ENCODE measurements at regions not wholly inside any gene's neighbourhood (a gene's known extent, or its start where the extent isn't known, plus 50 kb on each side); places are given as distances from the start of the nearest gene placed in this dataset.

- Histone ChIP-seq H3K9me2 (ENCODE audit: insufficient read depth) (no peaks in the 10 kb centered on the region), H4K20me1 (ENCODE audit: insufficient read depth) (no peaks in the 10 kb centered on the region), H3K4me1 (ENCODE audit: control insufficient read depth in 1 of 2, insufficient read depth in 2 of 2, low read length in 2 of 2) (no peaks in the 10 kb centered on the region), H3K27me3 (ENCODE audit: insufficient read depth, low read length) (no peaks in the 10 kb centered on the region), H3K9me3 (ENCODE audit: control insufficient read depth in 1 of 2, insufficient read depth in 1 of 2, low read depth in 1 of 2, low read length in 2 of 2) (no peaks in the 10 kb centered on the region), H3K36me3 (ENCODE audit: control insufficient read depth in 1 of 2, insufficient read depth in 2 of 2, low read length in 2 of 2) (no peaks in the 10 kb centered on the region), H3K27ac (ENCODE audit: low read depth, low read length) (no peak overlapping the region), H3K4me2 (ENCODE audit: low read length) (no peak overlapping the region), H3K4me3 (replicated peaks in 1 of 2; ENCODE audit: low read depth in 1 of 2, low read length in 2 of 2) (no peak overlapping the region), H3K9ac (ENCODE audit: low read length) (no peak overlapping the region), H2AFZ (ENCODE audit: low read depth, low read length, poor library complexity, severe bottlenecking) (no peak overlapping the region), H3K79me2 (ENCODE audit: insufficient read depth, low read length) (no peaks in the 10 kb centered on the region)
- no TSS peak for BruUV-seq (replicated peaks)
- DNase-seq (ENCODE audit: low read depth, low spot score) = no peak
- RAD21 ChIA-PET (ENCODE audit: low non-redundant PET in 1 of 2, low total read pairs in 2 of 2, uncharacterized antibody in 2 of 2, unreplicated experiment in 2 of 2) = no interaction called here
- POLR2A ChIA-PET = no interaction called here
- intact Hi-C loops (cut with micrococcal nuclease) = no loop called here
- ATAC-seq = no peak
- CTCF ChIA-PET = no interaction called here
- TF ChIP-seq ELF1 (IDR thresholded peaks at IDR 0.05; ENCODE audit: borderline replicate concordance, low read depth) = no peak
- TF ChIP-seq ZBTB33 (IDR thresholded peaks at IDR 0.05; ENCODE audit: extremely low read depth, insufficient replicate concordance, low read length) = no peak
- no peak for TF ChIP-seq REST (IDR thresholded peaks at IDR 0.05; ENCODE audit: low read depth)
- no peak for TF ChIP-seq SP1 (IDR thresholded peaks at IDR 0.05; ENCODE audit: low read depth)
- no peak for TF ChIP-seq POLR2AphosphoS5 (IDR thresholded peaks at IDR 0.05; ENCODE audit: low read depth, low read length)
- no peak for TF ChIP-seq ZFX (IDR thresholded peaks at IDR 0.05)
- no peak for TF ChIP-seq MAX (IDR thresholded peaks at IDR 0.05)
- TF ChIP-seq EZH2phosphoT487 (IDR thresholded peaks at IDR 0.05; ENCODE audit: borderline replicate concordance) = no peak
- no peak for TF ChIP-seq POLR2A (IDR thresholded peaks at IDR 0.05; ENCODE audit: borderline replicate concordance, extremely low read depth, insufficient read depth, insufficient read length)
- TF ChIP-seq TCF7L2 (IDR thresholded peaks at IDR 0.05; ENCODE audit: borderline replicate concordance, extremely low read depth, insufficient read depth, insufficient read length) = no peak
- no peak for TF ChIP-seq SRF (IDR thresholded peaks at IDR 0.05; ENCODE audit: low read depth)
- TF ChIP-seq JUND (IDR thresholded peaks at IDR 0.05) = no peak
- no peak for TF ChIP-seq FOSL1 (IDR thresholded peaks at IDR 0.05; ENCODE audit: low read depth)
- no peak for TF ChIP-seq SIN3A (IDR thresholded peaks at IDR 0.05; ENCODE audit: low read depth)
- no peak for TF ChIP-seq YY1 (IDR thresholded peaks at IDR 0.05; ENCODE audit: extremely low read depth, insufficient replicate concordance, low read depth, low read length)
- TF ChIP-seq CEBPB (IDR thresholded peaks at IDR 0.05; ENCODE audit: low read depth) = no peak
Measured at GRCh38 chrX:39576041-39576872, 521.5 kb downstream of the BCOR start.

Measured in HCT116 (cell line).